ENCODE measurements at regions not wholly inside any gene's neighbourhood (a gene's known extent, or its start where the extent isn't known, plus 50 kb on each side); places are given as distances from the start of the nearest gene placed in this dataset.
"Not testable (repeated sequence)": the region's sequence is repeated elsewhere in the genome, so short reads cannot be mapped to it uniquely, and the experiment has no call there.

DNA sequence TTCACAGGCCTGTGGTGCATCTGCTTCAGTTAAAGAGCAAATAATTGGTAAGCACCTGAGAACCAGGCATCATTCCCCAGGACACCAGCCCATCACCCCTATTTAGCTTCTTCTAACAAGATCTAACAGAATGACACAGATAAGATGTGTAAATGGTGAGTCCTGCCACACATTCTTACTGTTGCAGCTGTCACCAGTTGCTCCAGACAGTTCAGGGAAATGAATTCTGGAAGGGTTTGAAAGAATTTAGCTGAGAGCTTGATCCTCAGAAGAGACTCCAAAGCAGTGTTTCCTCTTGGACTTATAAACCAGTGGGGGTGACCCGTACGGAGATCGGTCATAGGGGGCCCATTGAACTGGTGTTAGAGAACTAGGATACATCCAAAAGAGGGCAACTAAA lies 238.0 kb downstream of the MEX3B start:
- intact Hi-C loops (cut with DNase I), result no loop called here
- ATAC-seq (no peak), DNase-seq (no peak)

DNA sequence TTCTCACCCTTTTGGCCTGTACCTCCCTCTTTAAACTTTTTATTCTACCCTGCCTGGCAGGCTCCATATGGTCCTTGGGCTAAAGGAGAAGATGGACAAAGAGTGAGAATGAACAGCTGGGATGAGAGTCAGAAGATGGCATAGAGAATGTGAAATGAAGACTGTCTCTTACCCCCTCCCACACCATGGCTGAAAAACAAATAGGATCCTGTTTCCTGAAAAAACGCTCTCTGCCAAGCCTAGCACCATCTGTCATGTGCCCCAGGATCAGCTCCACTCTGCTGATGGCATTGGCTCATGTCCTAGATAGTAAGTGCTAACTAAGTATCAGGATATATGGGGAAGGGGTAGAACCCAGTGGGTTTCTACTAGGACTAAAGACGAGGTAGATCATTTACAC lies 238.6 kb downstream of the MEX3B start:
- intact Hi-C loops (cut with DNase I), result no loop called here
- ATAC-seq, result no peak

DNA sequence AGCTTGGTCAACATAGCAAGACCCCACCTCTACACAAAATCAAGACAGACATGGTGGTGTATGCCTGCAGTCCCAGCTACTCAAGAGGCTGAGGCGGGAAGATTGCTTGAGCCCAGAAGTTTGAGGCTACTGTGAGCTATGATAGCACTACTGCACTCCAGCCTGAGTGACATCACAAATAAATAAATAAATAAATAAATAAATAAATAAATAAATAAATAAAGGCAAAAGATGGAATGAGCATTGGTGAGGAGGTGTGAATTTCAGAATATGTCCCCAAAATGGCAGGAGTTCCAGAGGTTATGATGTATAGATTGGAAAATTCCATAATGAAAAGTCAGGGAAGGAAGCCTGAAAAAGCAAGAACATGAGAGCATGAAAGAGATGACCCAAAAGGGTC lies 249.9 kb downstream of the MEX3B start:
- intact Hi-C loops (cut with DNase I), result no loop called here
- no peak for ATAC-seq
- DNase-seq, result no peak

More for the DNA sequence above, 238.6 kb downstream of the MEX3B start:
- DNase-seq, result no peak

DNA sequence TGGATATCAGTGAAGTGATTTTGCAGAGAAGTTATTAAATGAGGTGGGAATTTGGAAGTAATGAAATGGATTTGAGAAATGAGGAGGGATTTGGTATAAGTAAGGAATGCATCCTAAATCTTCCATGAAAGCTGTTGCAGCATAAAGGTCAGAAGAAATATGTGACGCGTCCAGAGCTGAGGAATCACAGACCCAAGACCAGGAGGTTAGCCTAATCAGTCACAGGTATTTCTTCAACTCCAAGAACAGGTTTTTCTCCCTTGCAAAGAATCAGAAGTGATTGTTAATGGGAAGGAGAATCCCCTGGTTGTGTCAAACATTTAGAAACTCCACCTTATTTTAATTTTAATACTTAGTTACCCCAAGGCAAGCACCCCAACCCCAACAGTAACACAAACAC lies 253.2 kb downstream of the MEX3B start:
- DNase-seq, result no peak
- intact Hi-C loops (cut with DNase I), result no loop called here
- ATAC-seq, result no peak

DNA sequence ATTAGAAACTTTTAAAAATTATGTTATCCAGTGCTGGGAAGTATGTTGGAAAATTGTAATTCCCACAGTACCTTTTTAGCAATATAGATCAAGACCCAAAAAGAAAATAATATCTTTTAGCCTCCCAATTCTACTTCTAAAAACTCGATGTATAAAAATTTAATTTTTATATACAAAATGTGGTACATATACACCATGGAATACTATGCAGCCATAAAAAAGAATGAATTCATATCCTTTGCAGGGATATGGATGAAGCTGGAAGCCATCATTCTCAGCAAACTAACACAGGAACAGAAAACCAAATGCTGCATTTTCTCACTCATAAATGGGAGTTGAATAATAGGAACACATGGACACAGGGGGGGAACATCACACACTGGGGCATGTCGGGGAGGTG lies 254.5 kb downstream of the MEX3B start:
- intact Hi-C loops (cut with DNase I); DNase-seq; ATAC-seq: not testable (repeated sequence)

DNA sequence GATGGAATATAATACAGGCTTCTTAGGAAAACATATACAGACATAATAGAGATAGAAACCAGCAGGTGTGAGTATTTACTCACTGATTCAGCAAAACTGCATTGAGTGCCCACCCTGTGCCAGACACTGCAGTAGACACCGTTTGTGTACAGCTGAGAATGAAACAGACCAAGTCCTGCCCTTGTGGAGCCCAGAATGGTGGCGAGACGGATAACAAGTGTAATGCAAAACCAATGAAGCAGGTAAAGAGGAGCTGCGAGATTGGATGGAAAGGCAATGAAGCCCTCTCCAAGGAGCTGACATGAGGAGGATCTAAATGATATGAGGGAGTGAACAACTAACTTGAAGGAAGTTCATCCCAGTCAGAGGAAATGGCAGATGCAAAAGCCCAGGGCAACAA lies 256.4 kb downstream of the MEX3B start:
- ATAC-seq, result no peak
- intact Hi-C loops (cut with DNase I), result no loop called here
- DNase-seq, result no peak

DNA sequence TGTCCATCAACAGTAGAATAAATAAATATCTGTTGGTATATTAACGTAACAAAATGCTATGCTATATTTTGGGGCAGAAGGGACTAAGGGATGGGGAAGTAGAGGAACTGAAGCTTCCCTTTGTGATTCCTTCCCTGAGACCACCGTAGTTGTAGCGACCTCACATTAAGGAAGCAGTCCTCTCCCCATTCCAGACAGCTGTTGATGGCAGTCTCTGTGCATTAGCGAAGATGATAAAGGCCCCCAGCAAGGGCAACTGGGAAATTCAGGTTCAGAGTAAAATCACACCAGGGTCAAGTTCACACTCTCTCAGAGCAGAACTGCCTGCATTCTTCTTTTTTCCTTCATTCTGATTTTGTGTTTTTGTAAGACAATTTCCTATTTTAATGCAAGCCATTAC lies 259.0 kb downstream of the MEX3B start:
- intact Hi-C loops (cut with DNase I), result no loop called here
- DNase-seq (no peak), ATAC-seq (no peak)

DNA sequence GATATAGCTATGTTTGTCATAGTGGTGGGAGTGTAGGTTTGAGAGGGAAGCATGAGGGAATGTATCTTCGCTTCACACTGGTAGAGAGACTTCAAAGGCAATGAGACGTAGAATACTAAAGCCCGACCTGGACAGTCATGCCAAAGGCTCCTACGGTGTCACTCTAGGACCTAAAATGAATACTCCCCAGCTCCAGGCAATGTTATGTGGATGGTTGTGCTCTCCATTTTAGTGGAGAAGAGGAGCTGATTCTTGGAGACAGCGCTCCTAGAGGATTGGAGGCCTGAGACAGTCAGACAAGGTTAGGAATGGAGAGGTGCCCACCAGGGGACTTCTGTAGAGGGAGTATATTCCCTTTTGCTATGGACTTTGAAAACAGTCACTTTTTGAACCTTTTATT lies 260.1 kb downstream of the MEX3B start:
- DNase-seq (no peak), ATAC-seq (no peak)
- intact Hi-C loops (cut with DNase I), result no loop called here

DNA sequence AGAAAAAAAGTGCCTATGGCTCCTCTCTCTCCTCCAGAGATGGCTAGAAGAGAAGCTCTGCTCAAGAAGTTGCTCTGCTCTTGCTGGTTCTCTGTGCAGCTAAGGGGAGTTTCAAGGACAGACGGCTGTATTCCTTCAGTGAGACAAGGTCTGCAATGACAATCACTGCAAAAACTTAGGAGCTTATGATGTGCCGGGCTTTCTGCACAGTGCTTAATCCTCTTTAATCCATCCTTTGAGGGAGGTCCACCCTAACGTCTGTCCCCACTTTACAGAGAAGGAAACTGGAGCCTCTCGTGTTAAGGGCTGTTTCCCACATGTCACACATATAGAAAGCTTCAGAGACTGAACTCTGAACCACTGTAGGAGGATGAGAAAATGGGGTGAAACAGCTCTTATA lies 260.6 kb downstream of the MEX3B start:
- DNase-seq (no peak), ATAC-seq (no peak)
- intact Hi-C loops (cut with DNase I), result no loop called here

DNA sequence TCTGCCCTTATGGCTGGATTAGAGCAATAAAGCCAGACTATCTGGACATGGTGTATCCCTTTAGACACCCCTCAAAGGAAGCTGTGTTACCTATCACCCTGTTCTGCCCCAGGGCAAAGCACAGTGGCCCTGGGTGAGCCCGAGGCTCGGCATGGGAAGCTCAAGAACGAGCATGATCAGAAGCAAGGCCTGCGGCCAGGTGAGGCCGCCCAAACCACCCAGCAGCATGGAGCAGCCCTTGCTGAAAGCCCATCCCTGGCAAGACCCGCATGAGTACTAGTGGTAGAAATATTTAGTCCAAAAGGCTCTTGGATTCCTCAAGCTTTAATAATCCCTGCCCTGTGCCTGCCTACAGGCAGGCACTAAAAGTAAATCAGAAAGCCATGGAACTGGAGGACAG lies 261.1 kb downstream of the MEX3B start:
- DNase-seq, result no peak
- intact Hi-C loops (cut with DNase I), result no loop called here
- ATAC-seq, result no peak

DNA sequence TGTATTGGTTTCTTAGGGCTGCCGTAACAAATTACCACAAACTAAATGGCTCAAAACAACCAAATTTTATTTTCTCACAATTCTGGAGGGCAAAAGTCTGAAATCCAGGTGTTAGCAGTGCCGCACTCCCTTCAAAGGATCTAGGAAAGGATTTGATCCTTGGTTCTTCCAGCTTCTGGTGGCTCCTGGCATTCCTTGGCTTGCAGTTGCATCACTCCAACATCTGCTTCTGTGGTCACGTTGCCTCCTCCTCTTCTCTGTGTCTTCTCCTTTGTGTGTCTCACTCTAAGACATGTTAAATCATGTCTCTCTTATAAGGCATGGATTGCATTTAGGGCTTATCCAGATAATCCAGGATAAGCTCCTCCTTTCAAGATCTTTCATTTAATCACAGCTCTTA lies 262.2 kb downstream of the MEX3B start:
- DNase-seq, result no peak
- intact Hi-C loops (cut with DNase I), result no loop called here
- no peak for ATAC-seq

DNA sequence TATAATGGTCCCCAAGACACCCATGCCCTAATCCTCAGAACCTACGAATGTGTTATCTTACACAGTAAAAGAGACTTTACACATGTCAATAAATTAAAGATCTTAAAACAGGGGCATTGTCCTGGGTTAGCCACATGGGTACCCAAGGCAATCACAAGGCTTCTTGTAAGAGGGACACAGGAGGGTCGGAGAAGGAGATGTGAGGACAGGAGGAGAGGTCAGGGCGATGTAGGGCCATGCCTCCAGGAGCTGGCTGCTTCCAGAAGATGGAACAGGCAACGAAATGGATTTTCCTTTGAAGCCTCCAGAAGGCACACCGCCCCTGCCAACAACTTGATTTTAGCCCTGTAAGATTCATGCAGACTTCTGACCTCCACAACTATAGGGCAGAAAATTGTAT lies 262.7 kb downstream of the MEX3B start:
- no peak for DNase-seq
- no peak for ATAC-seq
- intact Hi-C loops (cut with DNase I), result no loop called here

DNA sequence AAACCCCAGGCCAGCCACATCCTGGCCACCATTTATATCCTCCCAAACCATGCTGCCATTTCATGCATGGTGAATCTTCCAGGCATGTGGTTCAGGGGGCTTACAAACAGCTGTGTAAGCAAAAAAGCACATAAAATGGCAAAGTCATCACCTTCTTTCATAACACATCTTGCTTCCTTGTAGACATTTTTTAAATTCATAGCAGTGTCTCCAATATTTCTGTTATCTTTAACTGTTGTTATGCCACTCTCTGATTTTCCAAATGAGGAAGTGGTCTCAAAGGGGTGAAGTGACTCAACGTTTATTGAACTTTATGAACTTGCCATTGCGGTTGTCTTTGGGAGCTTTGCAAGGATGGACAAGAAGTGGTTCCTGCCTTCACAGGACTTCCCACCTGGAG lies 264.4 kb downstream of the MEX3B start:
- intact Hi-C loops (cut with DNase I), result no loop called here
- DNase-seq (no peak), ATAC-seq (no peak)

DNA sequence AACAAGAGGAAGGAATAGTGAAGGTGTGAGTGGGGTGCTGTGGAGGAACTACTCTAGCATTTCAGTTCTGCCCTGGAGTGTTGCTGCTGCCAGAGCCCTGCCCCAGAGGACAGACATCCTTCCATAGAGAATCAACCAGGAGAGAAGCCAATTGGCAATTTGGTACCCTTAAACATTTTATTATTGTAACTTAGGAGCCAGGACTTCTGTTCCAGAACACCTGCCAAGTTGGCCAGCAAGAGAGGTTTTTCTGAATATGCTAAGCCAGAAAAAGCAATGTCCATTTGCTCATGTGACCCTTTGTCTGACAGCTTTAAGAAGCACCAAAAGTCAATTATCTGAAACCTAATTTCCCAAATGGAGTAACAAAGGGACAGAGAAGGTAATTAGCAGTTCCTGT lies 264.9 kb downstream of the MEX3B start:
- ATAC-seq, result no peak
- intact Hi-C loops (cut with DNase I), result no loop called here

DNA sequence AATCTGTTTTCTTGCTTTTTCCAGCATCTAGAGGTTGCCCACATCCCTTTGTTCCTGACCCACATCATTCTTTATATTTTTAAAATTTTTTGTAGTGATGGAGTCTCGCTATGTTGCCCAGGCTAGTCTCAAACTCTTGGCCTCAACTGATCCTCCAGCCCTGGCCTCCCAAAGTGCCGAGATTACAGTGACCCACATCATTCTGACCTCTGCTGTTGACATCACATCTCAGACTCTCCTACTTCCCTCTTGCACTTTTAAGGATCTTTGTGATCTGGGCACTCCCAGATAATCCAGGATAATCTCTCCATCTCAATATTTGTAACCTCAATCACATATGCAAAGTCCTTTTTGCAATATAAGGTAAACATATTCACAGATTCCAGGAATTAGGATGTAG lies 266.6 kb downstream of the MEX3B start:
- no peak for DNase-seq
- ATAC-seq, result no peak
- intact Hi-C loops (cut with DNase I), result no loop called here

More for the DNA sequence above, 264.9 kb downstream of the MEX3B start:
- no peak for DNase-seq

DNA sequence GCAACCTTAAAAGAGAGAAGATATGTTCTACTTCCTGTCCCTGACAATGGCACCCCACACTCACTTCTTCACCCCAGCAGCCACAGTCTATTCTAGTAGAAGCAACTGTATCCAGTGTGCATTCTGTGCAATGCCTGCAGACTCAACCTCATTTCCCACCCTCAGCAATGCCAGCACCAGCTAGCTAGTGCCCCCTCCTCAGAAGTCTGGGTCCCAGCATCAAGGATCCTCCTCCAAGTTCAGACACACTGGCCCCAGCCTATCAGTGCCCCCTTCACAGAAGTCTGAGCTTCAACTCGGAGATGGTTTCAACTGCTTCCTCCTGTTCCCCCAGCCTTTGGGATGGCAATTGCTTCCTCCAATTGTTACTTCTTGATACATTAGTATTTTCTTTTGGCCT lies 268.3 kb downstream of the MEX3B start:
- DNase-seq (no peak), ATAC-seq (no peak)
- intact Hi-C loops (cut with DNase I), result no loop called here

DNA sequence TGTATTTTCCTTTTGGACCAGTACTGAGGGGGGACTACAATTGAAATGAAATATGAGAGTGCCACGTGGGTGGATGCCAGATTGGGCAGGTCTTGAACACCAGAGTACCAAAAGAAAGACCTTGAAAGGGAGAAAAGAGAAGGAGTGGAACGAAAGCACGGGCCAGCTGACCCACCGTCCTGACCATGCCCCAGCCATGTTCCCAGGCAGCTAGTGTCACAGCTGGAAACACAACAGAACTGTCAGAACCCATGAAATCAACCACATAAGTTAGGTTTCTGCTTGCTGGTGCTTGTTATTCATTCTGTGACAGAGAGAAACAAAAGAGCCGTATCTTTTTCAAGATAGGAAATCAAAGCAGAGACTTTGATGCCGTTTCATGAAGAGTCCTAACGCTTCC lies 268.8 kb downstream of the MEX3B start:
- intact Hi-C loops (cut with DNase I), result no loop called here
- ATAC-seq, result no peak
- no peak for DNase-seq

DNA sequence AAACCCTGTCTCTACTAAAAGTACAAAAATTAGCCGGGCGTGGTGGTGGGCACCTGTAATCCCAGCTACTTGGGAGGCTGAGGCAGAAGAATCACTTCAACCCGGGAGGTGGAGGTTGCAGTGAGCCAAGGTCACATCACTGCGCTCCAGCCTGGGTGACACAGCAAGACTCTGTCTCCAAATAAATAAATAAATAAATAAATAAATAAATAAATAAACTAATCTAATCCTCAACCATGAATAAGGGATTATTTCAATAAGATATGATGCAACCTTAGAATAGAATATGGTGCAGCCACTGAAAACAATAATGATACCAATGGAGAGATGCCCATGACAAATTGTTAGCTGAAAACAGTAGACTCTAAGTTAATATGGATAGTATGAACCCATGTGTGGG lies 270.0 kb downstream of the MEX3B start:
- DNase-seq; ATAC-seq; intact Hi-C loops (cut with DNase I): not testable (repeated sequence)

DNA sequence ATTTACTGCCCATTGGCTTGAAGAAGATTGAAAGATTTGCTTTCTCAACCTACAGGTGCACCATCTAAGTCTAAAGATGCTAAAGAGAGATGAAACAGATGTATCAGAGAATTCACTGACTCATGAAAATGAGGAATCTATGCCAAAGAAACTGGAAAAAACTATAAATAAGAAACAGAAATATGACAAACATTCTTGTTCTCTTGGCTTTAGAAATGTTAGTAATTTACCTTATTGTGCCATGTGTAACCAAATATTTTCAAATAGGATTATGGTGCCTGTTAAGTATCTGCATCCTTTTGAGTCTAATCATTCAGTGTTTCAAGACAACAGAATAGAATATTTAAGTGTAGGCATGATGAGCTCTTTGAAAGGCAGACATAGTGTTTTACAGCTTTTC lies 271.5 kb downstream of the MEX3B start:
- intact Hi-C loops (cut with DNase I), result no loop called here
- ATAC-seq, result no peak
- no peak for DNase-seq

DNA sequence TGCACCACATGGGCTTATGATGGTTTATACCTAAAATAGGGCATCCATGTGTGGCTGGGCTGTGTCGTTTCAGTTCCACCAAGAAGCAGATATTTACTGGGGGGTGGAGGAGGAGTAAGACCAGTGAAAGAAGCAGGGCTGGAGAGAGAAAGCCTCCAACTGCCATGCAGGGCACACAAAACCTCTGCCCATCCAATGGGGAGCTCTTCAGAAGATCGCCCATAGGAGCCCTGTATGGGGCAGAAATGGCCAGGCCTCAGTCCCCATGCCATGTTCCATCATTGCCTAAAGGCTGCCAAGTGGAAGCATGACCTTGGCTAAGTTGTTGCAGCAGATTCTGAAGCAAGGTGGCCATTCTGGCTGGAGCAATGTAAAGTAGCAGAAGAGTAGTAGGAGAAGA lies 277.0 kb downstream of the MEX3B start:
- no peak for DNase-seq
- no peak for ATAC-seq
- intact Hi-C loops (cut with DNase I), result no loop called here

DNA sequence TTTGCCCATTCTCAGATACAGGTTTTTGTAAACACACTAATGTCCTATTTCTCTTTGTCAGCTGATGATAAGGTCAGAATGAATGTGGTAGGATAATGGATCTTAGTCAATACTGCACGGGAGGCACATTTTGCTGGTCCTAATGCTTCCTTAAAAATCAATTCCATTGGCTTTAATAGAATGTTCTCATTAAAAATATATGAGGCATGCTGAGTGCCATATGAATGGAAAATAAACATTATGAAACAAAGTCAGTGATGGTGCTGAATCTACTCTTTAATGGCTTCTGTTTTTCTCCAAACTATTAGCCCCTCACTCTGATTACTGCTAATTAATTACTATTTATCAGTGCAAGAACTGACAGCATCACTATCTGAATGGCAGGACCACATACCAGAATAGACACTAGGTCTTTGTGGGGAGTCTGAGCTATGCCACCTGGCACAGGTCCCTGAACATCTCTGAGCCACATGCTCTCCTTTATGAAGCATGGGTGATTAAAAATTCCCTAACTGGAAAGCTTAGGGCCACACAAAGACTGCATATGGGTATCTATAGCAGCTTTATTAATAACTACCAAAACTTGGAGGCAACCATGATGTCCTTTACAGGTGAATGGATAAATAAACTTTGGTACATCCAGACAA lies 278.9 kb downstream of the MEX3B start:
- no peak for DNase-seq
- ATAC-seq, result no peak
- intact Hi-C loops (cut with DNase I), result no loop called here

DNA sequence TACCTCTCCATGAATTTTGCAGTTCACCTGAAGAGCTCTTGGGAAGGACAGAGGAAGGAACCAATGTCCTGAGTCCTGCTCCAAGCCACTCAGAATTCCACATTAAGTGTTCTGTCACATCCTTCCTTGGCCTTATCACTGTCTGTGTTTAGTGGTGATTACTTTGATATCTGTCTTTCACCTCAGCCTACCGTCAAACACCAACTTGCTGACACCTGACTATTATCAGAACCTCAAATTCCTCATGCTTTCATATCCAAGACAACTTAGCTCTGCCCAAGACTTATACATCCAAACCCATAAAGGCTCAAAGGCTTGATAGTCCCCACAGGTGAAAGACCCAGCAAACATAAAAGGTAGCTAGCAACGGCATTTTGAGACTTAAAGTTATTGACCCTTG lies 280.0 kb downstream of the MEX3B start:
- DNase-seq, result no peak
- no peak for ATAC-seq
- intact Hi-C loops (cut with DNase I), result no loop called here

Measured in left cardiac atrium (tissue), 4 donors.